ENCODE measurements at regions not wholly inside any gene's neighbourhood (a gene's known extent, or its start where the extent isn't known, plus 50 kb on each side); places are given as distances from the start of the nearest gene placed in this dataset.

- TF ChIP-seq CTCF (IDR thresholded peaks at IDR 0.05 in 4 of 5, conservative IDR thresholded peaks at IDR 0.05 in 1 of 5) = no peak
- TF ChIP-seq POLR2A (IDR thresholded peaks at IDR 0.05) = no peak
- H3K36me3 ChIP-seq = no peaks in the 10 kb centered on the region
- no peak overlapping the region for H3K27ac ChIP-seq
- in situ Hi-C loops (cut with MboI; ENCODE audit: low sequenced_read_pairs in 4 of 4) = no loop called here
- no peaks in the 10 kb centered on the region for H3K27me3 ChIP-seq
- ATAC-seq (no peak), DNase-seq (no peak)
- no peaks in the 10 kb centered on the region for H3K4me1 ChIP-seq
- no peak overlapping the region for H3K4me3 ChIP-seq
- no peaks in the 10 kb centered on the region for H3K9me3 ChIP-seq
- intact Hi-C loops (cut with DNase I; ENCODE audit: low total_unique reads) = no loop called here
Observed at GRCh38 chr2:66682476-66682875, 247.6 kb downstream of the MEIS1 start.

DNA sequence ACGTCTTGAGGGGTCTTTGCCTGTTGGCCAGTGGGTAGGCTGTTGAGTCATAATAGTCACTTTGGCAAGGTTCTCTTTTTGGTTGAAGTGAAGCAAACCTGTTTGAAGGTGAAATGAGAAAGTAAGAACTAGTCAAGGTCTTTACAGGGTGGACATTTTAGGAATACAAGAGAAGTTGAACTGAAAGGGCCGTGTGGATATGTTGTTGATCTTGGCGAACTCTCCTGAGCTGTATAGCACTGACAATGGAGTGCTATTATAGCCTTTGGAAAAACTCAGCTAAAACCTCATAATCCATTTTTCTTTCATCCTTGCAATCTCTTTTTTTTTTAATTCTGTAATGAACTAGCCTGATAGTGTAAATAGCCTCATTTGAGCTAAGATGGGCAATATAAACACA is 248.1 kb downstream of the MEIS1 start:
- intact Hi-C loops (cut with DNase I; ENCODE audit: low total_unique reads) = no loop called here
- no peak overlapping the region for H3K27ac ChIP-seq

GRCh38 chr2:66683599-66683998 is 248.7 kb downstream of the MEIS1 start:
- in situ Hi-C loops (cut with MboI; ENCODE audit: low sequenced_read_pairs in 4 of 4) (no loop called here), intact Hi-C loops (cut with DNase I; ENCODE audit: low total_unique reads) (no loop called here)
- no peak for ATAC-seq
- no peaks in the 10 kb centered on the region for H3K27me3 ChIP-seq
- no peak overlapping the region for H3K27ac ChIP-seq
- no peaks in the 10 kb centered on the region for H3K9me3 ChIP-seq
- H3K4me3 ChIP-seq = no peak overlapping the region
- TF ChIP-seq CTCF (IDR thresholded peaks at IDR 0.05 in 4 of 5, conservative IDR thresholded peaks at IDR 0.05 in 1 of 5) (no peak), POLR2A (IDR thresholded peaks at IDR 0.05) (no peak)
- no peaks in the 10 kb centered on the region for H3K4me1 ChIP-seq
- DNase-seq = no peak
- H3K36me3 ChIP-seq = no peaks in the 10 kb centered on the region

More for the DNA sequence above, 248.1 kb downstream of the MEIS1 start:
- TF ChIP-seq POLR2A (IDR thresholded peaks at IDR 0.05) = no peak
- TF ChIP-seq CTCF (IDR thresholded peaks at IDR 0.05 in 4 of 5, conservative IDR thresholded peaks at IDR 0.05 in 1 of 5) = no peak
- Histone ChIP-seq H3K4me1 (no peaks in the 10 kb centered on the region), H3K36me3 (no peaks in the 10 kb centered on the region), H3K4me3 (no peak overlapping the region), H3K9me3 (no peaks in the 10 kb centered on the region), H3K27me3 (no peaks in the 10 kb centered on the region)
- DNase-seq (no peak), ATAC-seq (no peak)
- in situ Hi-C loops (cut with MboI; ENCODE audit: low sequenced_read_pairs in 4 of 4) = no loop called here

GRCh38 chr2:66684289-66684688 is 249.4 kb downstream of the MEIS1 start:
- Histone ChIP-seq H3K9me3 (no peaks in the 10 kb centered on the region), H3K27ac (no peak overlapping the region), H3K36me3 (no peaks in the 10 kb centered on the region), H3K4me3 (no peak overlapping the region), H3K4me1 (no peaks in the 10 kb centered on the region), H3K27me3 (no peaks in the 10 kb centered on the region)
- intact Hi-C loops (cut with DNase I; ENCODE audit: low total_unique reads) = no loop called here
- no peak for ATAC-seq
- TF ChIP-seq POLR2A (IDR thresholded peaks at IDR 0.05) = no peak
- TF ChIP-seq CTCF (IDR thresholded peaks at IDR 0.05 in 4 of 5, conservative IDR thresholded peaks at IDR 0.05 in 1 of 5) = no peak
- in situ Hi-C loops (cut with MboI; ENCODE audit: low sequenced_read_pairs in 4 of 4) = no loop called here
- DNase-seq = no peak

DNA sequence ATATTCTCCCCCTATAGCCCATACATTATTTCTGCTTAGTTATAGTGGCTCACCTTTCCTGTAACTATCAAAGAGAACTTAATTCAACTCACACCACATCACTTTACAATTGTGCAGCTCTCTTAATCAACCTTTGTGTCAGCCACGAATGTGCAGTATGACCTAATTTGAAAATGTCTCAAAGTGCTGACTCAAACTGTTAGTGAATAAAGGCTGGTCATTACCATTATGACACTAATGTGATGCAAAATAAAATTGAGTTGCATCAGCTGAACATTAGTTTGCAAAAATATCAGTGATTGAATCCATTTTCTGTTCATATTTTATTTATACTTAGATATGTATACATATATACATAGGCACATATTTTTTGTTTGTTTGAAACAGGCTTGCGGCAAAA is 251.8 kb downstream of the MEIS1 start:
- no peak overlapping the region for H3K27ac ChIP-seq
- in situ Hi-C loops (cut with MboI; ENCODE audit: low sequenced_read_pairs in 4 of 4) = no loop called here
- intact Hi-C loops (cut with DNase I; ENCODE audit: low total_unique reads) = no loop called here
- no peaks in the 10 kb centered on the region for H3K4me1 ChIP-seq
- TF ChIP-seq POLR2A (IDR thresholded peaks at IDR 0.05) (no peak), CTCF (IDR thresholded peaks at IDR 0.05 in 4 of 5, conservative IDR thresholded peaks at IDR 0.05 in 1 of 5) (no peak)
- peaks cover 0 to 12% (median 4%) of the 10 kb centered on the region in 3 donors for H3K27me3 ChIP-seq
- no peak for DNase-seq
- H3K4me3 ChIP-seq = no peak overlapping the region
- no peak for ATAC-seq
- H3K36me3 ChIP-seq = no peaks in the 10 kb centered on the region
- no peaks in the 10 kb centered on the region for H3K9me3 ChIP-seq
